ENCODE measurements at regions not wholly inside any gene's neighbourhood (a gene's known extent, or its start where the extent isn't known, plus 50 kb on each side); places are given as distances from the start of the nearest gene placed in this dataset.

GRCh38 chr19:31717269-31717923 lies 368.2 kb upstream of the TSHZ3 start:
- no peak for DNase-seq

- no peak for DNase-seq
These were observed 368.8 kb upstream of the TSHZ3 start for GRCh38 chr19:31718032-31718431.

GRCh38 chr19:31718898-31719297 lies 369.7 kb upstream of the TSHZ3 start:
- no peak for DNase-seq

GRCh38 chr19:31723101-31723500 lies 373.9 kb upstream of the TSHZ3 start:
- no peak for DNase-seq

- DNase-seq = no peak
These were observed 375.8 kb upstream of the TSHZ3 start for GRCh38 chr19:31725051-31725450.

- no peak for DNase-seq
These were observed 378.3 kb upstream of the TSHZ3 start for GRCh38 chr19:31727536-31727935.

GRCh38 chr19:31730270-31730669 lies 381.0 kb upstream of the TSHZ3 start:
- DNase-seq = no peak

GRCh38 chr19:31733591-31733990 lies 384.4 kb upstream of the TSHZ3 start:
- DNase-seq = no peak

GRCh38 chr19:31742249-31742648 lies 393.0 kb upstream of the TSHZ3 start:
- DNase-seq = no peak

- DNase-seq = no peak
These were observed 396.5 kb upstream of the TSHZ3 start for GRCh38 chr19:31745731-31746130.

GRCh38 chr19:31749231-31749630 lies 400.0 kb upstream of the TSHZ3 start:
- no peak for DNase-seq

GRCh38 chr19:31759359-31759758 lies 410.1 kb upstream of the TSHZ3 start:
- DNase-seq = no peak

GRCh38 chr19:31761281-31761913 lies 412.2 kb upstream of the TSHZ3 start:
- no peak for DNase-seq

GRCh38 chr19:31770223-31770622 lies 421.0 kb upstream of the TSHZ3 start:
- no peak for DNase-seq

GRCh38 chr19:31772915-31773314 lies 423.7 kb upstream of the TSHZ3 start:
- no peak for DNase-seq

- no peak for DNase-seq
These were observed 432.3 kb upstream of the TSHZ3 start for GRCh38 chr19:31781542-31781941.

GRCh38 chr19:31783592-31783991 lies 434.4 kb upstream of the TSHZ3 start:
- no peak for DNase-seq

- no peak for DNase-seq
These were observed 435.4 kb upstream of the TSHZ3 start for GRCh38 chr19:31784671-31785101.

GRCh38 chr19:31801611-31802010 lies 452.4 kb upstream of the TSHZ3 start:
- no peak for DNase-seq

GRCh38 chr19:31803835-31804446 lies 454.7 kb upstream of the TSHZ3 start:
- no peak for DNase-seq

- no peak for DNase-seq
These were observed 455.4 kb upstream of the TSHZ3 start for GRCh38 chr19:31804668-31805067.

- DNase-seq = no peak
These were observed 461.4 kb upstream of the TSHZ3 start for GRCh38 chr19:31810536-31811109.

GRCh38 chr19:31817971-31818797 lies 468.9 kb upstream of the TSHZ3 start:
- DNase-seq = no peak

All from bone marrow (tissue), 2 donors.